HCT116 (cell line): ENCODE measurements at regions not wholly inside any gene's neighbourhood (a gene's known extent, or its start where the extent isn't known, plus 50 kb on each side); places are given as distances from the start of the nearest gene placed in this dataset.

Experiments used
- ATAC-seq: fragments of 200-7000 bp; cut with Tn5 transposase; 2 replicates; pipeline ENCODE4 v1.9.1; 2020; ENCODE audit warnings: mild to moderate bottlenecking, moderate library complexity
- BruUV-seq: library from RNA; stranded (reverse); fragments of 400-500 nt; replicated peaks from 2 replicates; lab custom pipeline; 2021; lab: Mats Ljungman, UMichigan
- CTCF ChIA-PET: fragments of 300-600 bp; sonication (Branson Sonifier 250); formaldehyde crosslinking; loops from one replicate; lab custom pipeline; 2021; ENCODE audit warnings: antibody characterized with exemption; lab: Charles Lee
- POLR2A ChIA-PET: fragments of 300-600, 350-600 bp; sonication (Branson Sonifier 250); formaldehyde crosslinking; loops from one replicate; lab custom pipeline; 2021; ENCODE audit warnings: antibody characterized with exemption; lab: Charles Lee
- RAD21 ChIA-PET, 2 experiments: fragments of 300-600 bp; sonication (Branson Sonifier 250); formaldehyde crosslinking; loops; one replicate each; lab custom pipeline; 2023; ENCODE audit warnings: low total read pairs in 2 of 2; ENCODE audit not compliant: uncharacterized antibody in 2 of 2, unreplicated experiment in 2 of 2, low non-redundant PET in 1 of 2; lab: Charles Lee
- DNase-seq: peaks from one replicate; pipeline ENCODE4 v3.0.0-alpha.2; 2010; ENCODE audit warnings: low read depth, low spot score
- H2AFZ ChIP-seq: fragments of 200-600 bp; shearing (Covaris generic), sonication (generic); 2 replicates; pipeline ENCODE4 v1.6.1; 2017; ENCODE audit warnings: low read depth, mixed run types, mixed read lengths, antibody characterized with exemption, low read length; ENCODE audit not compliant: poor library complexity, severe bottlenecking
- H3K27ac ChIP-seq: 2 replicates; pipeline ENCODE4 v1.5.1; 2012; ENCODE audit warnings: low read depth, low read length
- H3K27me3 ChIP-seq: fragments of 200-600 bp; sonication (generic); 2 replicates; pipeline ENCODE4 v1.6.1; 2016; ENCODE audit warnings: mixed run types, low read length, mixed read lengths; ENCODE audit not compliant: insufficient read depth
- H3K36me3 ChIP-seq, 2 experiments: fragments of 200-500 bp in 1 of 2; fragments of 200-600 bp in 1 of 2; sonication (Bioruptor generic) in 1 of 2; sonication (generic) in 1 of 2; 2 replicates each; pipeline versions ENCODE4 v1.5.1 to v1.6.1; 2014 to 2016; ENCODE audit warnings: low read length in 2 of 2, inconsistent platforms in 1 of 2, mixed read lengths in 1 of 2, mixed run types in 1 of 2; ENCODE audit not compliant: insufficient read depth in 2 of 2, control insufficient read depth in 1 of 2
- H3K4me1 ChIP-seq, 2 experiments: fragments of 200-600 bp in 1 of 2; sonication (generic) in 1 of 2; 2 replicates each; pipeline versions ENCODE4 v1.5.1 to v1.6.1; 2012 to 2017; ENCODE audit warnings: low read length in 2 of 2, inconsistent platforms in 1 of 2, mild to moderate bottlenecking in 1 of 2, mixed read lengths in 1 of 2, mixed run types in 1 of 2, moderate library complexity in 1 of 2; ENCODE audit not compliant: insufficient read depth in 2 of 2, control insufficient read depth in 1 of 2
- H3K4me2 ChIP-seq: fragments of 200-600 bp; sonication (generic); 2 replicates; pipeline ENCODE4 v1.6.1; 2017; ENCODE audit warnings: mixed run types, low read length, mixed read lengths
- H3K4me3 ChIP-seq, 2 experiments: fragments of 200-600 bp in 1 of 2; sonication (generic) in 1 of 2; replicated peaks in 1 of 2; 2 replicates each; pipeline ENCODE4 v1.5.1; 2011 to 2016; ENCODE audit warnings: low read length in 2 of 2, control low read depth in 1 of 2, low read depth in 1 of 2, mild to moderate bottlenecking in 1 of 2, mixed read lengths in 1 of 2, mixed run types in 1 of 2
- H3K79me2 ChIP-seq: fragments of 200-600 bp; sonication (generic); 2 replicates; pipeline ENCODE4 v1.6.1; 2017; ENCODE audit warnings: mild to moderate bottlenecking, mixed run types, low read length, moderate library complexity, mixed read lengths; ENCODE audit not compliant: insufficient read depth
- H3K9ac ChIP-seq: fragments of 200-600 bp; sonication (generic); 2 replicates; pipeline ENCODE4 v1.6.1; 2016; ENCODE audit warnings: low read length, mixed read lengths
- H3K9me2 ChIP-seq: fragments of 200-600 bp; sonication (generic), shearing (Covaris generic); 2 replicates; pipeline ENCODE4 v1.6.1; 2017; ENCODE audit warnings: mixed run types, mild to moderate bottlenecking, moderate library complexity; ENCODE audit not compliant: insufficient read depth
- H3K9me3 ChIP-seq, 2 experiments: fragments of 200-500 bp in 1 of 2; fragments of 200-600 bp in 1 of 2; sonication (Bioruptor generic) in 1 of 2; sonication (generic) in 1 of 2; 2 replicates each; pipeline ENCODE4 v1.6.1; 2014 to 2017; ENCODE audit warnings: low read length in 2 of 2, mixed read lengths in 2 of 2, inconsistent platforms in 1 of 2, low read depth in 1 of 2, mild to moderate bottlenecking in 1 of 2, mixed run types in 1 of 2, moderate library complexity in 1 of 2; ENCODE audit not compliant: control insufficient read depth in 1 of 2, insufficient read depth in 1 of 2
- H4K20me1 ChIP-seq: fragments of 200-600 bp; sonication (generic), shearing (Covaris generic); 2 replicates; pipeline ENCODE4 v1.6.1; 2017; ENCODE audit warnings: mixed run types, mild to moderate bottlenecking, moderate library complexity; ENCODE audit not compliant: insufficient read depth
- CEBPB ChIP-seq: IDR thresholded peaks from 2 replicates; pipeline ENCODE4 v1.6.1; 2012; ENCODE audit warnings: low read depth
- ELF1 ChIP-seq: IDR thresholded peaks from 2 replicates; pipeline ENCODE4 v1.6.1; 2012; ENCODE audit warnings: low read depth, borderline replicate concordance
- EZH2 ChIP-seq: fragments of 200-600 bp; sonication (generic); IDR thresholded peaks from 2 replicates; pipeline ENCODE4 v1.6.1; 2017; ENCODE audit warnings: antibody characterized with exemption, mixed run types
- EZH2phosphoT487 ChIP-seq: fragments of 200-600 bp; IDR thresholded peaks from 2 replicates; pipeline ENCODE4 v1.6.1; 2018; ENCODE audit warnings: antibody characterized with exemption, borderline replicate concordance
- FOSL1 ChIP-seq: IDR thresholded peaks from 2 replicates; pipeline ENCODE4 v1.6.1; 2012; ENCODE audit warnings: low read depth
- JUND ChIP-seq: IDR thresholded peaks from 2 replicates; pipeline ENCODE4 v1.6.1; 2012
- RAD21 ChIP-seq: IDR thresholded peaks from 2 replicates; pipeline ENCODE4 v1.6.1; 2012; ENCODE audit warnings: low read depth, mild to moderate bottlenecking
- SP1 ChIP-seq: IDR thresholded peaks from 2 replicates; pipeline ENCODE4 v1.6.1; 2012; ENCODE audit warnings: low read depth
- SRF ChIP-seq: IDR thresholded peaks from 2 replicates; pipeline ENCODE4 v1.6.1; 2012; ENCODE audit warnings: low read depth
- TCF7L2 ChIP-seq: IDR thresholded peaks from 2 replicates; pipeline ENCODE4 v1.7.0; 2011; ENCODE audit warnings: borderline replicate concordance, inconsistent platforms; ENCODE audit not compliant: insufficient read depth, insufficient read length; ENCODE audit errors: extremely low read depth
- YY1 ChIP-seq: IDR thresholded peaks from 2 replicates; pipeline ENCODE4 v1.6.1; 2011; ENCODE audit warnings: low read length, low read depth, moderate library complexity, mild to moderate bottlenecking; ENCODE audit not compliant: insufficient replicate concordance; ENCODE audit errors: extremely low read depth
- ZFX ChIP-seq: fragments of 450-650 bp; IDR thresholded peaks from 2 replicates; pipeline ENCODE4 v1.6.1; 2017
- ZNF274 ChIP-seq: fragments of 200-500 bp; sonication (Bioruptor generic); IDR thresholded peaks from 2 replicates; pipeline ENCODE4 v1.6.1; 2014; ENCODE audit warnings: mild to moderate bottlenecking, low read depth, low read length, inconsistent platforms
- intact Hi-C: fragments of 100-400 bp; cut with micrococcal nuclease; formaldehyde crosslinking; loops from 2 replicates; pipeline ENCODE4 v1.10.0; 2022
- TF ChIP-seq, protein P1 (sequence below): IDR thresholded peaks from 2 replicates; pipeline ENCODE4 v1.6.1; 2012
- TF ChIP-seq, protein P2 (sequence below): IDR thresholded peaks from 2 replicates; pipeline ENCODE4 v1.6.1; 2011; ENCODE audit warnings: mild to moderate bottlenecking, low read length, moderate library complexity; ENCODE audit not compliant: insufficient replicate concordance; ENCODE audit errors: extremely low read depth
- TF ChIP-seq, protein P3 (sequence below): IDR thresholded peaks from 2 replicates; pipeline ENCODE4 v1.6.1; 2012; ENCODE audit warnings: low read depth

DNA sequence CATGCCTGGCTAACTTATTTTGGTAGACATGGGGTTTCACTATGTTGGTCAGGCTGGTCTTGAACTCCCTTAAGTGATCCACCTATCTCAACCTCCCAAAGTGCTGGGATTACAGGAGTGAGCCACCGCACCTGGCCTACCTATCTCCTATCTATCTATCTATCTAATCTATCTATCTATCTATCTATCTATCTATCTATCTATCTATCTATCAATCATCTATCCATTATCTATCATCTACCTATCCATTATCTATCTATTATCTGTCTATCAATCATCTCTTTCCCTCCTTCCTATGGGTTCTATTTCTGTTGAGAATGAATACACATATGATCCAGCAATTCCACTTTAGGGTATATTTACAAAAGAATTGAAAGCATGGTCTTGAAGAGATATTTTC, 194.2 kb upstream of the ARG1 start:
- Histone ChIP-seq H3K79me2 (no peaks in the 10 kb centered on the region), H3K27me3 (no peaks in the 10 kb centered on the region), H3K4me2 (no peak overlapping the region)
- POLR2A ChIA-PET = no interaction called here
- TF ChIP-seq EZH2 (no peak), ELF1 (no peak), YY1 (no peak), TCF7L2 (no peak), SRF (no peak)
- TF ChIP-seq, protein P1, sequence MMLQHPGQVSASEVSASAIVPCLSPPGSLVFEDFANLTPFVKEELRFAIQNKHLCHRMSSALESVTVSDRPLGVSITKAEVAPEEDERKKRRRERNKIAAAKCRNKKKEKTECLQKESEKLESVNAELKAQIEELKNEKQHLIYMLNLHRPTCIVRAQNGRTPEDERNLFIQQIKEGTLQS = no peak
- TF ChIP-seq, all 23 proteins: peak for 0
- Histone ChIP-seq H3K9me2 (no peaks in the 10 kb centered on the region), H3K9me3 (no peaks in the 10 kb centered on the region), H3K4me1 (no peaks in the 10 kb centered on the region), H3K27ac (no peak overlapping the region), H3K9ac (no peak overlapping the region), H3K4me3 (no peak overlapping the region), H4K20me1 (no peaks in the 10 kb centered on the region), H3K36me3 (no peaks in the 10 kb centered on the region), H2AFZ (no peak overlapping the region)
- no TSS peak for BruUV-seq
- ATAC-seq (no peak), DNase-seq (no peak)
- ChIA-PET CTCF (no interaction called here), RAD21 (no interaction called here)
- intact Hi-C loops = no loop called here

DNA sequence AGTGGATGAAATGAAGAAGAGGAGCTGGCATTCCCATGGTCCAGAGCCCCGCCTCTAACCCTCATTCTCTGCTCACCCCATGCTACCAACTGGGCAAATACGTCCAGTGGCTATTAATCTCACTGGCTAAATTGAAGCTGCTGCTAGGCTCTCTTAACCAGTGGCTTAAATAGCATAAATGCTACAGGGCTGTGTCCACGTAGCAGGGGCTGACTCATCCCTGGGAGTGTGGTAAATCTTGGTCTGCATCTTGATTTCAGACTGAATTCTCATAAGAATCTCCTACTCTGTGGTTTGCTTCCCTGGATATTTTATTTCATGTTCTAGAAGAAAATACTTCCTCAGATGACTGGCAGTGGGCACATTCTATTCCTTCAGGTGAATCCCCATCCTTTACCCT, 193.1 kb upstream of the ARG1 start:
- DNase-seq (no peak), ATAC-seq (no peak)
- no TSS peak for BruUV-seq
- Histone ChIP-seq H3K4me2 (no peak overlapping the region), H3K4me3 (no peak overlapping the region), H2AFZ (no peak overlapping the region), H3K36me3 (no peaks in the 10 kb centered on the region), H3K79me2 (no peaks in the 10 kb centered on the region), H3K27ac (no peak overlapping the region), H3K9me2 (no peaks in the 10 kb centered on the region), H3K27me3 (no peaks in the 10 kb centered on the region), H3K9ac (no peak overlapping the region), H3K4me1 (no peaks in the 10 kb centered on the region), H4K20me1 (no peaks in the 10 kb centered on the region), H3K9me3 (no peaks in the 10 kb centered on the region)
- ChIA-PET RAD21 (no interaction called here), CTCF (no interaction called here), POLR2A (no interaction called here)
- TF ChIP-seq EZH2phosphoT487 (no peak), ZNF274 (no peak), SP1 (no peak), CEBPB (no peak), JUND (no peak), ZFX (no peak), FOSL1 (no peak), RAD21 (no peak), ELF1 (no peak), TCF7L2 (no peak)
- TF ChIP-seq, protein P2, sequence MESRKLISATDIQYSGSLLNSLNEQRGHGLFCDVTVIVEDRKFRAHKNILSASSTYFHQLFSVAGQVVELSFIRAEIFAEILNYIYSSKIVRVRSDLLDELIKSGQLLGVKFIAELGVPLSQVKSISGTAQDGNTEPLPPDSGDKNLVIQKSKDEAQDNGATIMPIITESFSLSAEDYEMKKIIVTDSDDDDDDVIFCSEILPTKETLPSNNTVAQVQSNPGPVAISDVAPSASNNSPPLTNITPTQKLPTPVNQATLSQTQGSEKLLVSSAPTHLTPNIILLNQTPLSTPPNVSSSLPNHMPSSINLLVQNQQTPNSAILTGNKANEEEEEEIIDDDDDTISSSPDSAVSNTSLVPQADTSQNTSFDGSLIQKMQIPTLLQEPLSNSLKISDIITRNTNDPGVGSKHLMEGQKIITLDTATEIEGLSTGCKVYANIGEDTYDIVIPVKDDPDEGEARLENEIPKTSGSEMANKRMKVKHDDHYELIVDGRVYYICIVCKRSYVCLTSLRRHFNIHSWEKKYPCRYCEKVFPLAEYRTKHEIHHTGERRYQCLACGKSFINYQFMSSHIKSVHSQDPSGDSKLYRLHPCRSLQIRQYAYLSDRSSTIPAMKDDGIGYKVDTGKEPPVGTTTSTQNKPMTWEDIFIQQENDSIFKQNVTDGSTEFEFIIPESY = no peak
- TF ChIP-seq, protein P3, sequence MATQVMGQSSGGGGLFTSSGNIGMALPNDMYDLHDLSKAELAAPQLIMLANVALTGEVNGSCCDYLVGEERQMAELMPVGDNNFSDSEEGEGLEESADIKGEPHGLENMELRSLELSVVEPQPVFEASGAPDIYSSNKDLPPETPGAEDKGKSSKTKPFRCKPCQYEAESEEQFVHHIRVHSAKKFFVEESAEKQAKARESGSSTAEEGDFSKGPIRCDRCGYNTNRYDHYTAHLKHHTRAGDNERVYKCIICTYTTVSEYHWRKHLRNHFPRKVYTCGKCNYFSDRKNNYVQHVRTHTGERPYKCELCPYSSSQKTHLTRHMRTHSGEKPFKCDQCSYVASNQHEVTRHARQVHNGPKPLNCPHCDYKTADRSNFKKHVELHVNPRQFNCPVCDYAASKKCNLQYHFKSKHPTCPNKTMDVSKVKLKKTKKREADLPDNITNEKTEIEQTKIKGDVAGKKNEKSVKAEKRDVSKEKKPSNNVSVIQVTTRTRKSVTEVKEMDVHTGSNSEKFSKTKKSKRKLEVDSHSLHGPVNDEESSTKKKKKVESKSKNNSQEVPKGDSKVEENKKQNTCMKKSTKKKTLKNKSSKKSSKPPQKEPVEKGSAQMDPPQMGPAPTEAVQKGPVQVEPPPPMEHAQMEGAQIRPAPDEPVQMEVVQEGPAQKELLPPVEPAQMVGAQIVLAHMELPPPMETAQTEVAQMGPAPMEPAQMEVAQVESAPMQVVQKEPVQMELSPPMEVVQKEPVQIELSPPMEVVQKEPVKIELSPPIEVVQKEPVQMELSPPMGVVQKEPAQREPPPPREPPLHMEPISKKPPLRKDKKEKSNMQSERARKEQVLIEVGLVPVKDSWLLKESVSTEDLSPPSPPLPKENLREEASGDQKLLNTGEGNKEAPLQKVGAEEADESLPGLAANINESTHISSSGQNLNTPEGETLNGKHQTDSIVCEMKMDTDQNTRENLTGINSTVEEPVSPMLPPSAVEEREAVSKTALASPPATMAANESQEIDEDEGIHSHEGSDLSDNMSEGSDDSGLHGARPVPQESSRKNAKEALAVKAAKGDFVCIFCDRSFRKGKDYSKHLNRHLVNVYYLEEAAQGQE = no peak
- TF ChIP-seq, protein P1 = no peak
- intact Hi-C loops = no loop called here
